GM19463 (cell line): ENCODE measurements at regions not wholly inside any gene's neighbourhood (a gene's known extent, or its start where the extent isn't known, plus 50 kb on each side); places are given as distances from the start of the nearest gene placed in this dataset.

ENCODE experiments used
- ATAC-seq: cut with Tn5 transposase; IDR thresholded peaks from one replicate; pipeline ENCODE4 v1.9.1; 2021; ENCODE audit warnings: mild to moderate bottlenecking, moderate library complexity; ENCODE audit not compliant: unreplicated experiment

DNA sequence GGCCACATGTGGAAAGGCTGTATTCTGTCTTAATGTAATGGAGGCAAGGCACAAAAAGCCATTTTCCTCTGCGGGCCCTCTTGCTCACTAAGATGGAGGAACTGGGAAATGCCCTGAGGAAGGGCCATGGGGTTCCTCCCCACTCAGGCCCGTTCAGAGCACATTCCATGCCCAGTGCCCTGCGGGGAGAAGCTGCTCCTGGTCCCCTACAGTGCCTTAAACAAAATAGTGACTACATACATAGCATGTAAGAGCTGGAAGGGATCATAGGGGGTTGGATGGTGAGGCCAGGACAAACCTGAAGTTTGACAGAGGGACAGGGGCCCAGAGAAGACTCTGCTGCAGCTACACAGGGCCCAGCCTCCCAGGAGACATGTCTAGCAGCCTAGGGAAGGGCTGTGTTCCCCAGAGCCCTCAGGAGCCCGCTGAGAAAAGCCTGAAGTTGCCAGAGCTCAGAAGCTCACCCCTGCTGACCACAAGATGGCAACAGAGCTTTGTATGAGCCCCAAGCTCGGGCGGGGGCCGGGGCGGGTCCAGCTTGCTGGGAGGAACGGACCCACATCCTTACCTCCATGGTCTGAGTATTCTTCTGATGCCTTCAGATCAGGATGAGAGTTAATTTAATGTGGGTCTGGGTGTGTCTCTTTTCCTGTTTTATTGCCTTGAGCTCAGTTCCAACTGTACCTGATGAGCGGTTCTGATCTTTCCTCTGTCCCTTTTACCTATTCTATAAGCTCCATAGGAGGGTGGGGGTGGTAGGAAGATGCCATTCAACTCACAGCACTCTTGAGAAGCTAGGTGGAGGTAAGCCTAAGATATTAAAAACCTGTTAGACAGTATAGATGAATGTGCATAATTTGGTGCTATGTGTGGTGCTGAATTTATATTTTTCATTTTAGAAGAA lies 242.9 kb downstream of the CDC5L start:
- ATAC-seq, result no peak

DNA sequence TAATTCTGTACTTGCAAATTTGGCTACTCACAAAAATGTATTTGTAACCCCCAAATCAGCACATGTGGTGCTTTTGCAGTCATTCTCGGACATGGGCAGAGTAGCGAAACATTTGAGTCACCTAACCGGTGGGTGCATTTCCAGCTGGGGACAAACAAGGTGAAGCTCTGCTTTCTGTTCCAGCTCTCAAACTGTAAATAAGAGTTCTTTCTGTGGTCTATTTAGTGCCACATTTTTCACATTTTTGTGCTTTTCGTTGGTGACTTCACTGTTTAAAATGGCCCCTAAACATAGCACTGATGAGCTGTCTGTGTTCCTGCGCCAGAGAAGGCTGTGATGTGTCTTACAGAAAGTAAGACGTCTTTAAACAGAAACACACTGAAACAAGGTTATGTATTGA lies 244.5 kb downstream of the CDC5L start:
- ATAC-seq, result no peak

DNA sequence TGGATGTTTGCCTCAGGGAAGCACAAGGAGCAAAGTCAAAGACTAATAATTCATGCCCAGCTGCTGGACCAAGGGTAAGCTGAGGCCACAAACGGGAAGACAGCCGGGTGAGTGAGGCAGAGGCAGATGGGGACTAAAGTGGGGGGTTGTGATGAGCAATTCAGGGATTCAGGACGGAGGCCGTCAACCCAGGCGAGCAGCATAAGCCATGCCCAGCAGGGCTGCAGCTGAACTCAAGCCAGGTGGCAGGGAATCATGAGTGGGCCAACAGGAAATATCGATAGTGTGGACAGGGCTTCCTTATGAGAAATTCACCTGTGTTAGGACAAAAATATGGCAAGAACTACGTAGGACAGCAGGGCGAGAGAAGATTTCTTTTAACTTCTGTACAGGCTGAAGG lies 246.8 kb downstream of the CDC5L start:
- ATAC-seq, result no peak

DNA sequence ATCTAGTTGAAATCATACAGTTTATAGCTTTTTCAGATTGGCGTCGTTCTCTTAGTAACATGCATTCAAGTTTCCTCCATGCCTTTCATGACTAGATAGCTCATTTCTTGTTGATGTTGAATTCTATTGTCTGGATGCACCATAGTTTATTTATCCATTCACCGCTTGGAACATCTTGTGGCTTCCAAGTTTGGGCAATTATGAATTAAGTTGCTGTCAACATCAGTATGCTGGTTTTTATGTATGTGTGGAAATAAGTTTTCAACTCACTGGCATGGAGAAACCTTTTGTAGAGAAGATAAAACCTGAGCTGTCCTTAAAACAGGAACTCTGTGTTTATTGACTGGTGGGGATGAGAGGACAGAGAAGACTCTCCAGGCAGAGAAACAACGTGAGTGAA lies 248.0 kb downstream of the CDC5L start:
- ATAC-seq, result no peak

DNA sequence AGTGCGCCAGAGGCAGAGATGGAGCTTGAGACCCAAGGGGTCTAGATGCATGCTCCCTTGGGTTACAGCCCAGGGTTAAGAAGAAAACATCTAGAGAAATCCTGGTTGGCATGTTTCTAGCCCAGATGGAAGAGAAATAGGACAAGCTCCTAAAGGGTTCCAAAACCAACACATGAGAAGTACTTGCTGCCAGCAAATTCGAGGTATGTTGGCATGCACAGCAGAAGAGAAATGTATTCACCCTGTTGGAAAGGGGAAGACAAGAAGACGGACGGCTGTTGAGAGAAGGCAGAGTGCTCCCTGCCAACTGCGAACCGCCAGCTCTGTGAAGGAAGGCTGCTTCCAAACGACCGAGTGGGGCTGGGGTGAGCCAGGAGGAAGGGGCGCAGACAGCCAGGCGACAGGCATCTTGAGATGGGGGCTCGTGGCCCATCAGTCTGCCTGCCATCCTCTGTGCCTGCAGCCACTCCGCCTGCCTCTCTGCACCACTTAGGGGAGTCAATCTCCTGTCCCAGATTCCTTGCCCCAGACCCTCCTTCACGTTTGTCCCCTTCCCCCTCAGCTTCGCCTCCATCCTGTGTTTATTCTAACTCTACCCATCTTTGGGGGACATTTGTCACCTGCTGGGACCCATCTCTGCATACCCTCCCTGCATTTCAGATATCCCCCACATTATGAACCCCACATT lies 249.2 kb downstream of the CDC5L start:
- ATAC-seq, result no peak

DNA sequence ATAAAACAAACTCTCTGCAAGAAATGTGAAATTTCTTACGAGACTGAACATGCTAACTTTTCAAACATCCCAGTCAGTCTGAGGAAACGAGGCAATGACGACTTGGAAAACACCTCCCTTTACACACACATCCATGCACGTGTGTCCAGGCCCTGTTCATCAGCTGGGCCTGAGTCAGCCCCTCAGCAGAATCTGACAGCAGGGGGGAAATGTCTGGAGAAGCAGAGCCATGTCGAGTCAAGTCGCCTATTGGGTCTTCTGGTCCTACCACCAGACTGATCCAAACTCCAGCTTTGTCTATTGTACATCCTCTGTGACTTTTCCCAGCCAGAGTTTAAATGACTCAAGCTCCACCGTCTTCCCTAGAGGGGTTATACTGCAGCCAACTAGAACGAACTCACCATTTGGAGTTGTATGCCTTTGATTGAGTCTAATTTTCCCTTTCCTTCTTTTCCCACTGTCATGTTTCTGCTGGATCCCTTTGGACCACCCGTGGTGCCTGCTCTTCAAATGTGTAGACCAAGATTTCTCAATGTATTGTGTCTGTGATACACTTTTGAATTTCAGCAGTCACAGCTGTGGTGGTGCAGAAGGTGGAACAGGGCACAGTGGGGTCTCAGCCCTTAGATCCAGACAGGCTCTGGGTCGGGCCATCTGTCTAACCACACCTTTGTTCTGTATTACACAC lies 254.0 kb downstream of the CDC5L start:
- no peak for ATAC-seq

DNA sequence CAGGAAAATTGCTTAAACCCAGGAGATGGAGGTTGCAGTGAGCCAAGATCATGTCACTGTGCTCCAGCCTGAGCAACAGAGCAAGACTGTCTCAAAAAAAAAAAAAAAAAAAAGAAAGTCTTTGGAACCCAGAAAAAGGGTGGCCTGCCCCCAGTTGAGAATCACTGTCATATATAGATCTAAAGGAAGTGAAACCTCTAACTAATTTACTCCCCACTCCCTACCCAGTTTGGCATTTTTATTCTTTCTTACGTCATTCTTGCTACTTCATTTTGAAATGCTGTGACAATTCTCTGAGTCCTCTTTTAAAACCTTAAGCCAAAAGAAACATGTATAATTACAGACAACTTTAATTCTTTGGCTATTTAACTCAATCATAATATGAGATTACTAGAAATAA lies 254.8 kb downstream of the CDC5L start:
- ATAC-seq, result no peak

DNA sequence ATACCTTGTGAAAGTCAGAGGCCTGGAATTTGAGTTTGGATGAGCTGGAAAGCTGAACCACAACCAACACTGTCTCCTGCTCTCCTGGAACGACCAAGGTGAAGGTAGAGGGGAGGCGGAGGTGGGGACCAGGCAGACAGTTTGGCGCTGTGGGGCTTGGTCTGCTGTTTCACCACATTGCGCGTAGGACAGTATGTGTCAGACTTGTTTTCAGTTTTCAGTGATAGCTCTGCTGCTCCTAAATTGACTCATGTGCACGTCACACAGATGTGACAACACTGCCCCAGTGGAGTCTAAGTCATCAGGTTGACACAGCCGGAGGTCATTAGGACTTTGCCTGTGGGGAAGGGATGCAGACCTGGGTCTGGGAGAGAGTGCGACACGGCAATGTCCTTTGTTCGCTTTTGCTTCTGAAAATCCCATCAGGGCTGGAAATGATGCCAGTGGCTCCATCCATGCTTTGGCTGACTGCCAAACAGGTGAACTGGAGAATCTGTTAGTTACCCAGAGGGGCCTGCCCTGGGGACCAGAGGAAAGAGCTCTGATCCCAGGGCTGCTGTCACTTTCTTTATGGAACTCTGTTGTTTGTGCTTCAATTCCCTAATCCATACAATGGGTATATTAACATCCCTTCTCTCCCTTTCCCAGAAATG lies 255.5 kb downstream of the CDC5L start:
- no peak for ATAC-seq

DNA sequence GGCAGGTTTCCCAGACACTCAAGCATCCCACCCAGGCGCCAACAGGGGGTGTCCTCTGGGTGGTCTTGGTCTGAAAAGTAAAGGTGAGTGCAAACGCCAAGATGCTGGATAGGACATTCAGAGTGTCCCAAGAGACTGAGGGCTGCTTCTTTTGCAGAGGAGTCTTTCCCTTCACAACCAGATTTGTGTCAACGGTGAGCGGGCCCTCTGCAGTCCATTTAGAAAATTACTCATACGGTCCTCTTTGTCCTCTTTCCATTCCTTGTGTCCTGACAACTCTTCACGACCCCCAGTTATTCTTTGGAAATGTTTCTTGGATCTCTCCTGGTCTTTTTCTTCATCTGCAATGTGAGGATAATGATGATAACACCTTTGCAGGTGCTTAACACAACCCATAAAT lies 257.8 kb downstream of the CDC5L start:
- ATAC-seq, result no peak

DNA sequence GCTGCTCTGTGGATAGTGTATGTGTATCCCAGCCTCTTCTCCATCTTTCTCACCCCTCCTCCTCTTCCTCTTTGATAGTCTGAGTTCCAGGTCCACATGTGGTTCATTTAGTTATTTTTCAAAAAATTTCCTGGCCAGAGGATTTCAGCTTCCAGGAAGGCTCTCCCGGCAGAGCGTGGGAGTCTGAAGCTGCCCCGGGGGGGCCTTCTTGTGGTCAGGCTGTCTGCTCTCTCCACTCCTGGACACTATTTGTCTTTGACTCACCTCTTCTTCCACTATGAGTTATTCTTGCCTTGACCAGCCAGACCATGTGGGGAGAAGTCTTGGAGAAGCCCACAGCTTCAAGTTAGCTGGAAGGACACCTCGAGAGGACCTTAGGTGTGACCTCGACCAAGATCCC lies 258.8 kb downstream of the CDC5L start:
- ATAC-seq, result no peak

DNA sequence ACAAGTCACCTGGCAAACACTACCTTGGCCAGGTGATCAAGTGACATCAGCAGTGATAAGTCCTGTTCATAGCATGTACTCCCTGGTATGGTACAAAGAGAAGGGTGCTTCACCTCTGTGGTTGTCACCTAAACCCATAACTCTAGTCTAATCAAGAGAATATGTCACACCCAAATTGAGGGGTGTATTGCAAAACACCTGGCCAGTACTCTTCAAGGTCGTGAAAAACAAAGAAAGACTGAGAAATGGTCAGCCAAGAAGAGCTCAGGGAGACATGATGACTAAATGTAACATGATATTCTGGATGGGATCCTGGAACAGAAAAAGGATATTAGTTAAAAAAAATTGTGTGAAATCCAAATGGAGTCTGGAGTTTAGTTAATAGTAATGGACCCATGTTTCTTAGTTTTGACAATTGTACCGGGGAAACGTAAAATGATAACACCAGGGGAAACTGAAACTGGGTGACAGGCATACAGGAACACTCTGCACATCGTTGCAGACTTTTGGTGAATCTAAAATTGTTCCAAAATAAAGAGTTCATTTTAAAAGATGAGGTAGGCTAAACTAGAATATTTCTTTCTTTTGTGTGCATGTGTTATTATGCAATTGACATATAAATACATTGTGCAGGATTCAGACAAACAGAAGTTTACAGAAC lies 262.0 kb downstream of the CDC5L start:
- no peak for ATAC-seq

DNA sequence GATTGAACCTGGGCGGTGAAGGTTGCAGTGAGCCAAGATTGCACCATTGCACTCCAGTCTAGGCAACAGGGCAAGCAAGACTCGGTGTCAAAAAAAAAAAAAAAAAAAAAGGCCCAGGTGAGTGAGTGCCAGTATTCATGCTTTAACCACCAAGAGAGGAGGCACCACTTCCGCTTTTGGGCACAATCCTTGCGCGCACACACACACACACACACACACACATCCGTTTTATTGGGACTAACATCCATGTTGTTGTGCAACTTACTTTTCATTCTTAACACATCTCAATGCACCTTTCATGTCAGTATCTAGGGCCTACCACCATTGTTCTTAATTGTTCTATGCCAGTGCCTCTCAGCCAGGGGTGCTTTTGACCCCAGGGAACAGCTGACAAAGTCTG lies 263.0 kb downstream of the CDC5L start:
- ATAC-seq, result no peak

DNA sequence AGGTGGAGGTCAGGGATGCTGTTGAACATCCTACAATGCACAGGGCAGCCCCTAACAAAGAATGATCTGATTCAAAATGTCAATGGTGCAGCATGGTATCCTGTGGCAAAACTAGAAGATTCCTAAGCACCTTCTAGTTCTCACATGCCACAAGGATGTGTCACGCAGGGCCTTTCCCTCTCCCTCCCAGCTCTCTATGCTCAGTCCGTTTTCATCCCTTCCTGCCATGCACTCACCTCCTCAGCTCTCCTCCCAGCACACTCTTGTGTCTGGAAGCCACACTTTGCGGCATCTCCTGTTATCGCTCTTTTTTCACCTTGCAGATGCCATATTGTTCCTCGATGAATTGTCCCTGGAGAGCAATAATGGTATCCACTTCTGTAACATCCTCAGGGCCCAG lies 263.4 kb downstream of the CDC5L start:
- no peak for ATAC-seq

DNA sequence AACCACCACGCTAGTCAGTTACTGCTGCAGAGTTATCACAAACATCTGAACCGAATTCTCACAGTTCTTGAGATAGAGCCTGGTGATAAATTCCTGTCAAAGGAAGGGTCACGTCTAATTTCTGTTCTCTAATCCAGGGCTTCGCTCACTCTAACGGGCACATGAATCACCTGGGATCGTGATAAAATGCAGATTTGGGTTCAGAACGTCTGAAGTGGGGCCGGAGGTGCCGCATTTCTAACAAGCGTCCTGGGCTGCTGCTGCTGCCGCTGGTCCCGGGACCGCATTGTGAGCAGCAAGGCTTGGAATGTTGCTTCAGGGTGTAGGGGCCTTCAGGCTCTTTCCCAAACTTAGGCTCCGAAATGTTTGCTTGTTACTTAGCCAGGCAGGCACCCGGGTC lies 264.1 kb downstream of the CDC5L start:
- ATAC-seq, result no peak

DNA sequence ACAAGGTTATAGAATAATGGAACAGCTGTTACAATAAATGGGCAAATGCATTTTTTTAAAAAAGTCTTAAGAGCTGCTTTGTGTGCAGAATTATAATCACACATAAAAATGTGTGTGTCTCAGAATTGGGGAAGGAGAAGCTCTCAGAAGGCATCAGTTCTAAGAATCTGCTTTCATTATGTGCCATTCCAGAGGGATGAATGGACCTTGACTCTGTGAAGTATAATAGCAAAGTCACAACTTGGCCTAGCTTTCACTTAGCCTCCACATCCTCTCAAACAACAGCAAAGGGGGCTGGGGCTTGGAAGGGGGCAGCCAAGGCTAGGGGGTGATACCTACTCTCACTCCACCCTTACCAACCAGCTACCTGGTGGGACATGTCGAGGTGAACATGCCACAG lies 265.0 kb downstream of the CDC5L start:
- no peak for ATAC-seq

DNA sequence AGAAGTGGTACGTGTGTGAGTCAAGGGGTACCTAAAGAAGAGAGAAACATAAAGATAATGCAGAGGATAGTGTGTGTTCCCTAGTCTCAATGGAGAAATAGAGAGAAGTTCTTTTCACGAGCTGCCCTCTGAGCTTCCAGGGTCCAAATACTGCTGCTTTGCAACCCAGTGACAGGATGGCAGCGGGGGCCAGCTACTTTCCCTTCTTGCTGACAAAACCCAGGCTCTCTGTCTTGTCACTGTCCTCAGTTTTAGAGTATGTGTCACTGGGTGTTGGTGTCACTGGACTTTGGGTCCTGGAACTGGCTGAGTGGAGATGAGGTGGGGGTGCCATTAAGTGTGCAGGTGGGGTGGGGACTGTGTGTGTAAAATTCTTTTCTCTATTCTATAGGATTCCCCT lies 265.6 kb downstream of the CDC5L start:
- ATAC-seq, result no peak

DNA sequence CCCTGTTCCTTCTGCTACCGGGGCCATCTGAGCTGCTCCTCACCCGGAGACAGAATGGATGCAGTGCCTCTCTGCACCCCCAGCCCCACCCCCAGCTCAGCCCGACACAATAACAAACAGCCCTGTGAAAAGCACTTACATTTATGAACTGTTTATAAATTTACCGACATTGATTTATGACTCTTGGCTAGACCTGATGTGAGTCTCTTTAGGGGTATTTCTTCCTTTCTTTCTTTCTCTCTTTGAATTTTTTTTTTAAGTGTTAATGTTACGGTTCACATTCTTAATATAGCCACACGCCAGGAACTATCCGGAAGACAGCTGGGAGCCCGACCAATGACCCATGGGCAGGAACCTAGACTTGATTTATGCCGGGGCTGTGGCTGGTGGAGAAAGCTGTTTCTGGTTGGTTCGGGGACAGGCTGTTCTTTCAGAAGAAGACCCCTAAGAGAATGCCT lies 266.3 kb downstream of the CDC5L start:
- ATAC-seq, result no peak

DNA sequence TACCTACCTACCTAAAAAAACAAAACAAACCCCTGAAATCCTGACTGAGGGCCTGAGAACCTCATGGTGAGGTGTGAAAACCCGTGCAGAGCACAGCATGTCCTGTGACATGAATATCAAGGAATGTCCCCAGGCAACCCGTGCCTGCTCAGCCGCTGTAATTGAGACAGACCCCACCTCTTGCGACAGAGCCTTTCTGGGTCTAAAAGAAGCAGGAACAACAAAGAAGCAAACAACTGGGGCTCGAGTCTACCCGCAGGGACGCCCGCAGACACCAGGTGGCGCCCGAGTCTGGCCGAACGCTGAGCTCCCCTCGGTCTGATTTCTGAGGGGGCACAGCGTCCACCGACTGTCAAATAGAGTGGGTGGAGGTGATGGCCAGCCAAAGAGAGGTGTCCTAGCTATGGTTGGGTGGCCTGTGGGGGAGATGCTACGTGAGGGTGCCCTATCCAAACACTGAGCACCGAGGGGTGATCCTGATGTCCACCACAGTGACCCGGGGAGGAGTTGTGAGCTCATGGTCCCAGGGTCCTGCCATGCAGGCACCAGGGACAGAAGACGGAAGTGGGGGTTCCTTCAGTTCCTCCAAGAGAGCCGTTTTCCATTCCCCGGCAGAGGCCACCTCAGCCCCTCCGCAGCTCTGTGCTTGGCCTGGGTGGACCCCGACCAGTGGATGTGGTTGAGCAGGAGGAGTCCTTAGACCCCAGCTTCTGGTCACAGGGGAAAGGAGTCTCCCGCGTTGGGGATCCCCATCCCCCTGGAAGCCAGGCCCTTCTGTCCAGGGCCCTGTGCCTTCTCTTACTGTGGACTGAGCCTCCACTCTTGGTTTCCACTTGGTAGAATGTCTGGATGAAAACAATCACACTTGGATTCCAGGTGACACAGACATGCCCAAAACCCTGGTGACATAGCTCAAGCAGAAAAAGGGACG lies 268.2 kb downstream of the CDC5L start:
- peak; percentile 56 for ATAC-seq

DNA sequence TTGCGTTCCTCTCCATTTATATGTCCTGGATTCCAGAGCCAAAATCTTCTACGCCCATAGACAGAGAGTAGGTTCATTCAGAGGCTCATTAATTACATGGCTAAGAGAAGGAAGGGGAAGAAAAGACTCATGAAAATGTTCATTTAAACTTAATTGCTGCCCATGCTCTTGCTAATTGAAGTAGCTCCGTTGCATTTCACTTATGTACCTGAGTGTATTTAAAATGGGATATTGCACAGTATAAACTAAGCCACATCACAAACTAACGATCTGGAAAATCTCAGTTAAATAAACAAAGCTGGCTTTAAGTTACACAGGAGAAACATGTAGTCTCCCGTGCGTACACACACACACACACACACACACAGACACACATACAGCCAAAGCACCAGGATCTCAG lies 269.2 kb downstream of the CDC5L start:
- ATAC-seq, result no peak
